HepG2 (cell line): ENCODE measurements at regions not wholly inside any gene's neighbourhood (a gene's known extent, or its start where the extent isn't known, plus 50 kb on each side); places are given as distances from the start of the nearest gene placed in this dataset.

Source experiments
- ATAC-seq: fragments of 200-7000 bp; cut with Tn5 transposase; 3 replicates; pipeline ENCODE4 v1.9.1; 2020; ENCODE audit warnings: mild to moderate bottlenecking, moderate library complexity
- BruUV-seq: library from RNA; stranded (reverse); fragments of 400-500 nt; replicated peaks from 2 replicates; lab custom pipeline; 2021; lab: Mats Ljungman, UMichigan
- CTCF ChIA-PET: fragments of 300-600 bp; formaldehyde crosslinking; extraction: SDS; loops from one replicate; lab custom pipeline; 2021; ENCODE audit warnings: low total read pairs, inconsistent platforms, low intra/inter-chr PET ratio; lab: Yijun Ruan, JAX
- POLR2A ChIA-PET: fragments of 350-600 bp; sonication (Branson Sonifier 250); formaldehyde crosslinking; loops from one replicate; lab custom pipeline; 2020; ENCODE audit warnings: antibody characterized with exemption, inconsistent platforms; lab: Yijun Ruan, JAX
- DNase-seq: peaks from one replicate; pipeline ENCODE4 v3.0.0-alpha.2; 2015; ENCODE audit warnings: low spot score
- FAIRE-seq: peaks from 3 replicates; lab custom pipeline; 2011; peaks lifted over from hg19 to GRCh38; lab: Jason Lieb, UNC
- H2AFZ ChIP-seq: one replicate; pipeline ENCODE4 v1.6.1; 2011; ENCODE audit warnings: low read length, inconsistent platforms
- H3K27ac ChIP-seq: fragments of 300-600 bp; 3 replicates; pipeline ENCODE4 v1.8.0; 2011; ENCODE audit warnings: mixed run types, mild to moderate bottlenecking, mixed read lengths, low read length, inconsistent platforms; ENCODE audit not compliant: insufficient read depth; ENCODE audit errors: extremely low read length
- H3K27me3 ChIP-seq, 2 experiments: fragments of 200-600 bp in 1 of 2; 2 replicates in 1 of 2; 3 replicates in 1 of 2; pipeline versions ENCODE4 v1.6.0 to v1.8.0; 2011; ENCODE audit warnings: low read length in 2 of 2, mild to moderate bottlenecking in 2 of 2, moderate library complexity in 2 of 2, inconsistent platforms in 1 of 2; ENCODE audit not compliant: insufficient read depth in 2 of 2, control insufficient read depth in 1 of 2
- H3K36me3 ChIP-seq, 2 experiments: fragments of 200-600 bp in 1 of 2; replicated peaks in 1 of 2; 2 replicates in 1 of 2; 3 replicates in 1 of 2; pipeline versions ENCODE4 v1.5.1 to v1.8.0; 2011; ENCODE audit warnings: low read length in 2 of 2, inconsistent platforms in 1 of 2; ENCODE audit not compliant: insufficient read depth in 2 of 2, control insufficient read depth in 1 of 2
- H3K4me1 ChIP-seq: 2 replicates; pipeline ENCODE4 v1.5.1; 2012; ENCODE audit warnings: low read length, inconsistent platforms; ENCODE audit not compliant: insufficient read depth
- H3K4me2 ChIP-seq: 2 replicates; pipeline ENCODE4 v1.6.0; 2011; ENCODE audit warnings: low read depth, low read length, inconsistent platforms
- H3K4me3 ChIP-seq, 3 experiments: fragments of 200-600 bp in 1 of 3; sonication (generic), shearing (Covaris generic) in 1 of 3; replicated peaks in 1 of 3; 2 replicates each; pipeline ENCODE4 v1.5.1; 2011 to 2016; ENCODE audit warnings: low read length in 3 of 3, inconsistent platforms in 2 of 3, low read depth in 2 of 3, mild to moderate bottlenecking in 2 of 3, control low read depth in 1 of 3, mixed read lengths in 1 of 3; ENCODE audit not compliant: insufficient read depth in 1 of 3
- H3K79me2 ChIP-seq: one replicate; pipeline ENCODE4 v1.6.1; 2011; ENCODE audit warnings: low read length, inconsistent platforms; ENCODE audit not compliant: insufficient read depth
- H3K9ac ChIP-seq: 2 replicates; pipeline ENCODE4 v1.6.0; 2011; ENCODE audit warnings: mild to moderate bottlenecking, low read depth, low read length, inconsistent platforms; ENCODE audit not compliant: insufficient read depth
- H3K9me3 ChIP-seq: 2 replicates; pipeline ENCODE4 v1.5.1; 2012; ENCODE audit warnings: mild to moderate bottlenecking, low read length
- H4K20me1 ChIP-seq: 2 replicates; pipeline ENCODE4 v1.6.0; 2011; ENCODE audit warnings: inconsistent platforms, mild to moderate bottlenecking, low read length, moderate library complexity; ENCODE audit not compliant: insufficient read depth
- AFF4 ChIP-seq: sonication (generic); formaldehyde crosslinking; IDR thresholded peaks from 2 replicates; pipeline ENCODE4 v1.4.0; 2020; ENCODE audit warnings: missing genetic modification reagents
- HHEX ChIP-seq: IDR thresholded peaks from 2 replicates; pipeline ENCODE4 v1.6.1; 2016; ENCODE audit warnings: control low read depth
- JUNB ChIP-seq: sonication (generic); formaldehyde crosslinking; IDR thresholded peaks from 2 replicates; pipeline ENCODE4 v1.8.0; 2022; ENCODE audit warnings: missing genetic modification reagents, mild to moderate bottlenecking, borderline replicate concordance
- KAT7 ChIP-seq: IDR thresholded peaks from 2 replicates; pipeline ENCODE4 v1.6.1; 2018; ENCODE audit warnings: borderline replicate concordance, missing compliant biosample characterization
- KDM1A ChIP-seq: IDR thresholded peaks from 2 replicates; pipeline ENCODE4 v1.6.1; 2016; ENCODE audit warnings: missing compliant biosample characterization
- KLF9 ChIP-seq: IDR thresholded peaks from 2 replicates; pipeline ENCODE4 v1.6.1; 2016; ENCODE audit warnings: low read depth
- MAFG ChIP-seq: sonication (generic); formaldehyde crosslinking; IDR thresholded peaks from 2 replicates; pipeline ENCODE4 v1.5.1; 2020; ENCODE audit warnings: mild to moderate bottlenecking, missing genetic modification reagents
- RELA ChIP-seq: sonication (generic); formaldehyde crosslinking; IDR thresholded peaks from 2 replicates; pipeline ENCODE4 v1.4.0; 2020; ENCODE audit warnings: missing genetic modification reagents
- SOX6 ChIP-seq, 2 experiments: fragments of 450-650 bp in 1 of 2; sonication (generic) in 1 of 2; formaldehyde crosslinking in 1 of 2; IDR thresholded peaks; 2 replicates each; pipeline versions ENCODE4 v1.4.0 to v1.6.1; 2017 to 2020; ENCODE audit warnings: antibody characterized with exemption in 1 of 2, mild to moderate bottlenecking in 1 of 2, missing genetic modification reagents in 1 of 2
- SPEN ChIP-seq: sonication (generic); formaldehyde crosslinking; IDR thresholded peaks from 2 replicates; pipeline ENCODE4 v1.5.1; 2020; ENCODE audit warnings: low read depth, mild to moderate bottlenecking, missing genetic modification reagents
- TCF7 ChIP-seq: sonication (generic); IDR thresholded peaks from 2 replicates; pipeline ENCODE4 v1.6.1; 2016; ENCODE audit warnings: antibody characterized with exemption, low read depth
- TEF ChIP-seq: sonication (generic); formaldehyde crosslinking; IDR thresholded peaks from 2 replicates; pipeline ENCODE4 v1.5.0; 2020; ENCODE audit warnings: missing genetic modification reagents
- ZNF598 ChIP-seq: sonication (generic); formaldehyde crosslinking; IDR thresholded peaks from 2 replicates; pipeline ENCODE4 v1.5.1; 2020; ENCODE audit warnings: mild to moderate bottlenecking, missing genetic modification reagents, borderline replicate concordance
- ZNF761 ChIP-seq: sonication (generic); formaldehyde crosslinking; conservative IDR thresholded peaks from 2 replicates; pipeline ENCODE4 v1.4.0; 2020; ENCODE audit warnings: mild to moderate bottlenecking, missing genetic modification reagents
- WGBS: methylation state at CpG from one replicate; pipeline ENCODE4 v1.1.6; 2017; ENCODE audit warnings: low lambda C conversion rate; 5-methylcytosine and 5-hydroxymethylcytosine counted together
- in situ Hi-C: cut with HindIII; loops from 2 replicates; pipeline ENCODE4 v1.10.0; 2017; ENCODE audit warnings: low pct_unique_long_range_greater_than_20kb; ENCODE audit not compliant: extremely low pct_ligation_motif_present
- intact Hi-C: fragments of 100-400 bp; cut with micrococcal nuclease; formaldehyde crosslinking; loops from one replicate; pipeline ENCODE4 v1.10.0; 2022; ENCODE audit not compliant: unreplicated experiment

- no peak for FAIRE-seq
- Histone ChIP-seq H3K27ac (no peak overlapping the region), H3K4me1 (no peaks in the 10 kb centered on the region), H4K20me1 (no peaks in the 10 kb centered on the region)
- CTCF ChIA-PET: no interaction called here
- TF ChIP-seq TCF7 (no peak), KAT7 (CRISPR knock-in tag) (no peak), ZNF598 (no peak), SPEN (CRISPR knock-in tag) (no peak), RELA (CRISPR knock-in tag) (no peak)
- TF ChIP-seq, all 625 proteins: peak for 0
- no TSS peak for BruUV-seq
- DNase-seq (no peak), ATAC-seq (no peak)
- Histone ChIP-seq H3K4me3 (no peak overlapping the region), H3K4me2 (no peak overlapping the region), H3K27me3 (peaks cover 0 to 2% of the 10 kb centered on the region in 2 experiments; a peak in 1 of 5 replicates), H2AFZ (no peak overlapping the region), H3K9me3 (no peaks in the 10 kb centered on the region), H3K79me2 (no peaks in the 10 kb centered on the region), H3K9ac (no peak overlapping the region), H3K36me3 (no peaks in the 10 kb centered on the region)
- POLR2A ChIA-PET: no interaction called here
- in situ Hi-C loops: no loop called here
- intact Hi-C loops: no loop called here
These were observed 183.9 kb downstream of the RAD51AP2 start for GRCh38 chr2:17334300-17334699.

- Histone ChIP-seq H3K4me3 (no peak overlapping the region), H4K20me1 (no peaks in the 10 kb centered on the region), H3K9ac (no peak overlapping the region), H3K36me3 (no peaks in the 10 kb centered on the region), H3K27me3 (peaks cover 0 to 2% of the 10 kb centered on the region in 2 experiments; a peak in 1 of 5 replicates)
- WGBS: 6% methylated on average over 1 of the region's 1 CpG
- POLR2A ChIA-PET: no interaction called here
- CTCF ChIA-PET: no interaction called here
- BruUV-seq: no TSS peak
- in situ Hi-C loops: no loop called here
- no peak for TF ChIP-seq KLF9 (CRISPR knock-in tag)
- no peak for TF ChIP-seq AFF4 (CRISPR knock-in tag)
- no peak for TF ChIP-seq JUNB (CRISPR knock-in tag)
- TF ChIP-seq ZNF761 (CRISPR knock-in tag): no peak
- no peak for TF ChIP-seq HHEX (CRISPR knock-in tag)
- no peak for TF ChIP-seq TEF
- TF ChIP-seq MAFG (CRISPR knock-in tag): no peak
- no peak for TF ChIP-seq SOX6 (IDR thresholded peaks at IDR 0.05)
- no peak for TF ChIP-seq SOX6 (CRISPR knock-in tag; IDR thresholded peaks at IDR 0.05)
- no peak for TF ChIP-seq KDM1A (CRISPR knock-in tag)
- TF ChIP-seq, all 625 proteins: peak for 0
- Histone ChIP-seq H3K27ac (no peak overlapping the region), H3K9me3 (no peaks in the 10 kb centered on the region), H3K4me2 (no peak overlapping the region), H3K4me1 (no peaks in the 10 kb centered on the region), H3K79me2 (no peaks in the 10 kb centered on the region), H2AFZ (no peak overlapping the region)
- DNase-seq (no peak), FAIRE-seq (no peak), ATAC-seq (no peak)
- intact Hi-C loops: no loop called here
These were observed 186.6 kb downstream of the RAD51AP2 start for GRCh38 chr2:17331636-17332035.
